H1 (cell line): ENCODE measurements at regions not wholly inside any gene's neighbourhood (a gene's known extent, or its start where the extent isn't known, plus 50 kb on each side); places are given as distances from the start of the nearest gene placed in this dataset.

Source experiments
- CEBPB ChIP-seq: IDR thresholded peaks from 2 replicates; pipeline ENCODE4 v1.6.1; 2012; ENCODE audit warnings: low read depth, low read length
- EZH2 ChIP-seq: fragments of 200-600 bp; sonication (generic); IDR thresholded peaks from 2 replicates; pipeline ENCODE4 v1.7.1; 2012; ENCODE audit warnings: low read depth, mild to moderate bottlenecking, moderate library complexity, low read length, inconsistent platforms; ENCODE audit not compliant: severe bottlenecking
- FOSL1 ChIP-seq: IDR thresholded peaks from 2 replicates; pipeline ENCODE4 v1.6.1; 2011; ENCODE audit warnings: mild to moderate bottlenecking, low read depth, low read length, moderate library complexity; ENCODE audit not compliant: insufficient read depth
- POLR2A ChIP-seq, 2 experiments: IDR thresholded peaks; 1 replicate in 1 of 2; 2 replicates in 1 of 2; pipeline ENCODE4 v1.6.1; 2011; ENCODE audit warnings: low read depth in 2 of 2, low read length in 2 of 2, mild to moderate bottlenecking in 2 of 2; ENCODE audit errors: control extremely low read depth in 1 of 2
- POLR2AphosphoS5 ChIP-seq: IDR thresholded peaks from 2 replicates; pipeline ENCODE4 v1.6.1; 2011; ENCODE audit warnings: low read depth, low read length
- RAD21 ChIP-seq, 2 experiments: IDR thresholded peaks in 1 of 2; conservative IDR thresholded peaks in 1 of 2; 2 replicates each; pipeline ENCODE4 v1.6.1; 2011; ENCODE audit warnings: low read depth in 2 of 2, low read length in 2 of 2, improper control_type of control experiment in 1 of 2, inconsistent platforms in 1 of 2, mild to moderate bottlenecking in 1 of 2, moderate library complexity in 1 of 2
- SIN3A ChIP-seq, 2 experiments: IDR thresholded peaks in 1 of 2; conservative IDR thresholded peaks in 1 of 2; 2 replicates each; pipeline ENCODE4 v1.6.1; 2011 to 2012; ENCODE audit warnings: low read length in 2 of 2, improper control_type of control experiment in 1 of 2, low read depth in 1 of 2, mild to moderate bottlenecking in 1 of 2
- TAF1 ChIP-seq: IDR thresholded peaks from 2 replicates; pipeline ENCODE4 v1.6.1; 2011; ENCODE audit warnings: mild to moderate bottlenecking, low read depth, low read length
- TF ChIP-seq, protein P1 (sequence below), 3 experiments: IDR thresholded peaks; 1 replicate in 2 of 3; 2 replicates in 1 of 3; pipeline versions ENCODE4 v1.5.1 to v1.6.1; 2011; ENCODE audit warnings: low read length in 3 of 3, mild to moderate bottlenecking in 3 of 3, inconsistent platforms in 2 of 3, low read depth in 1 of 3, moderate library complexity in 1 of 3; ENCODE audit not compliant: insufficient read depth in 1 of 3; ENCODE audit errors: control extremely low read depth in 1 of 3
- TF ChIP-seq, protein P2 (sequence below): IDR thresholded peaks from 2 replicates; pipeline ENCODE4 v1.6.1; 2012; ENCODE audit warnings: inconsistent platforms
- TF ChIP-seq, protein P3 (sequence below): IDR thresholded peaks from 2 replicates; pipeline ENCODE4 v1.6.1; 2011; ENCODE audit warnings: low read length, improper control_type of control experiment

DNA sequence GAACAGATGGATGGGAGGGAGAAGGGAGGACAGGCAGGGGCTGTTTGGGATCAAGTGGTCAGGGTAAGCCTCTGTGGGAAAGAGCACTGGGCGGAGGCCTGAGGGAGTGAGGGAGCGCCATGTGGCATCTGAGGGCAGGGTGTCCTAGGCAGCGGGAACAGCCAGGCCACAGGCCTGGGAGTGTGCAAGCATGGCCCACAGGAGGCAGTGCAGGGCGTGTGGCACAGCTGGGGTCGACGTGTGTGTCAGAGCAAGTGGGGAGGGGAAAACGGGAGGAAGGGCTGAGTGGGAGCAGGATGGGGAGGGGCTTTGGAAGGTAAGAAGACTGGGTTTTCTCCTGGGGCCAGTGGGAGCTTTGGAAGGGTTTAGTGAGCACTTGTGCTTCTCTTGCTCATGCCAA lies 143.4 kb downstream of the SYF2 start:
- TF ChIP-seq, protein P1, sequence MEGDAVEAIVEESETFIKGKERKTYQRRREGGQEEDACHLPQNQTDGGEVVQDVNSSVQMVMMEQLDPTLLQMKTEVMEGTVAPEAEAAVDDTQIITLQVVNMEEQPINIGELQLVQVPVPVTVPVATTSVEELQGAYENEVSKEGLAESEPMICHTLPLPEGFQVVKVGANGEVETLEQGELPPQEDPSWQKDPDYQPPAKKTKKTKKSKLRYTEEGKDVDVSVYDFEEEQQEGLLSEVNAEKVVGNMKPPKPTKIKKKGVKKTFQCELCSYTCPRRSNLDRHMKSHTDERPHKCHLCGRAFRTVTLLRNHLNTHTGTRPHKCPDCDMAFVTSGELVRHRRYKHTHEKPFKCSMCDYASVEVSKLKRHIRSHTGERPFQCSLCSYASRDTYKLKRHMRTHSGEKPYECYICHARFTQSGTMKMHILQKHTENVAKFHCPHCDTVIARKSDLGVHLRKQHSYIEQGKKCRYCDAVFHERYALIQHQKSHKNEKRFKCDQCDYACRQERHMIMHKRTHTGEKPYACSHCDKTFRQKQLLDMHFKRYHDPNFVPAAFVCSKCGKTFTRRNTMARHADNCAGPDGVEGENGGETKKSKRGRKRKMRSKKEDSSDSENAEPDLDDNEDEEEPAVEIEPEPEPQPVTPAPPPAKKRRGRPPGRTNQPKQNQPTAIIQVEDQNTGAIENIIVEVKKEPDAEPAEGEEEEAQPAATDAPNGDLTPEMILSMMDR (IDR thresholded peaks at IDR 0.05; ENCODE audit: control extremely low read depth in 1 of 3, insufficient read depth in 1 of 3, low read depth in 1 of 3, low read length in 3 of 3), result peak; percentile 0 to 52 (median 39); a peak in 3 of 4 replicates
- TF ChIP-seq TAF1, result no peak
- no peak for TF ChIP-seq RAD21 (IDR thresholded peaks at IDR 0.05 in 1 of 2, conservative IDR thresholded peaks at IDR 0.05 in 1 of 2; ENCODE audit: low read depth in 2 of 2, low read length in 2 of 2)
- TF ChIP-seq CEBPB, result no peak
- TF ChIP-seq, protein P2, sequence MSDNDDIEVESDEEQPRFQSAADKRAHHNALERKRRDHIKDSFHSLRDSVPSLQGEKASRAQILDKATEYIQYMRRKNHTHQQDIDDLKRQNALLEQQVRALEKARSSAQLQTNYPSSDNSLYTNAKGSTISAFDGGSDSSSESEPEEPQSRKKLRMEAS, result peak; percentile 66
- TF ChIP-seq POLR2AphosphoS5, result no peak
- TF ChIP-seq POLR2A (IDR thresholded peaks at IDR 0.05; ENCODE audit: control extremely low read depth in 1 of 2, low read depth in 2 of 2, low read length in 2 of 2), result no peak
- TF ChIP-seq EZH2, result no peak
- TF ChIP-seq, protein P3, sequence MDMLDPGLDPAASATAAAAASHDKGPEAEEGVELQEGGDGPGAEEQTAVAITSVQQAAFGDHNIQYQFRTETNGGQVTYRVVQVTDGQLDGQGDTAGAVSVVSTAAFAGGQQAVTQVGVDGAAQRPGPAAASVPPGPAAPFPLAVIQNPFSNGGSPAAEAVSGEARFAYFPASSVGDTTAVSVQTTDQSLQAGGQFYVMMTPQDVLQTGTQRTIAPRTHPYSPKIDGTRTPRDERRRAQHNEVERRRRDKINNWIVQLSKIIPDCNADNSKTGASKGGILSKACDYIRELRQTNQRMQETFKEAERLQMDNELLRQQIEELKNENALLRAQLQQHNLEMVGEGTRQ, result no peak
- no peak for TF ChIP-seq FOSL1
- no peak for TF ChIP-seq SIN3A (conservative IDR thresholded peaks at IDR 0.05 in 1 of 2, IDR thresholded peaks at IDR 0.05 in 1 of 2; ENCODE audit: low read depth in 1 of 2, low read length in 2 of 2)
